HG02623 (cell line): ENCODE measurements at regions not wholly inside any gene's neighbourhood (a gene's known extent, or its start where the extent isn't known, plus 50 kb on each side); places are given as distances from the start of the nearest gene placed in this dataset.

Source experiments
- ATAC-seq: cut with Tn5 transposase; IDR thresholded peaks from one replicate; pipeline ENCODE4 v1.9.1; 2021; ENCODE audit warnings: moderate library complexity; ENCODE audit not compliant: unreplicated experiment

GRCh38 chr3:76942101-76942500 is 97.8 kb upstream of the ROBO2 start:
- no peak for ATAC-seq

GRCh38 chr3:76943058-76943457 is 96.8 kb upstream of the ROBO2 start:
- no peak for ATAC-seq

- no peak for ATAC-seq
These were observed 96.2 kb upstream of the ROBO2 start for GRCh38 chr3:76943671-76944070.

DNA sequence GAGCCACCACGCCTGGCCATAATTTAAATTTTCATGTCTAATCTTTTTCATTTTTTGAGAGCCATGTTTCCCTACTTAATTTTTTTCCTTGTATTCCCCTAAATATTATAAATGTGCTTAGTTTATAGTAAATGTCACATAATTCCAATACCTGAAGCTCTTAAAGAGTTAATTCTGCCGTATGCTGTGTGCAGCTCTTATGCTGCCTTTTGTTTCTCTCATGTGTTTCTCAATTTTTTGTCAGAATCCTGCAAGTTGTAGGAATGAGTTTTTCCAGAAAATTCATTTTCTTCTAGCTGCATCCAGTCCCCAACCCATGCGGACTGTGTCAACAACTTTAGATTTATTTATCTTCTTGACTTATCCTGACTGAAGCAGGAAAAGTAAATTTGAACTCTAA is 90.9 kb upstream of the ROBO2 start:
- ATAC-seq: no peak

GRCh38 chr3:76949462-76949861 is 90.4 kb upstream of the ROBO2 start:
- ATAC-seq: no peak

DNA sequence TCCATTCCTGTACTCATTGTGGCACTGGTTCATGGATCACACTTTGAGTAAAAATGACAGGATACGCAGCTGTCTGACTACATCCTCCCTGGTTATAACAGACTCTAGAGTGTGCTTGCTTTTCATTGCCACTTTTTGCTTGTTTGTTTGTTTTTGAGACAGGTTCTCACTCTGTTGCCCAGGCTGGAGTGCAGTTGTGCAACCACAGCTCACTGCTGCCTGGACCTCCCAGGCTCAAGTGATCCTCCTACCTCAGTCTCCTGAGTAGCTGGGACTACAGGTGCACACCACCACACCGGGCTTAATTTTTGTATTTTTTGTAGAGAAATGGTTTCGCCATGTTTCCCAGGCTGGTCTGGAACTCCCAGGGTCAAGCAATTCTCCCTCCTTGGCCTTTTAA is 89.3 kb upstream of the ROBO2 start:
- ATAC-seq: no peak

DNA sequence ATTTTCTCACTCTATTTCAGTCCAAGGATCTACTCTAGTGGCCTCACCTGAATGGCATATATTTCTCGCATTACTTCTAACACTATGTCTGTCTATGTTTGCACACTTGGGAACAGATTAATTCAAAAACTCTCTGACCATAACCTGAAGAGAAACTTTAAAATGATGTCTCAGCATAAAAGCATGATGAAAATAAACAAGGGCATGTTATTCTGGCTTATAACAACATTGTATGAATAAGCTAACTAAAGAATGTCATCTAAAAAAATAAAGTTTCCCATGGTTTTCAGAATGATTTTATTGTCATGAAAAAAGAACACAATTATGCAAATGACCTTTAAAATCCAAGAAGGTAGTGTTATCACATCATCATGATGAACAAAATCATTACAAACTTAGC is 85.5 kb upstream of the ROBO2 start:
- ATAC-seq: no peak

GRCh38 chr3:76958274-76958673 is 81.6 kb upstream of the ROBO2 start:
- no peak for ATAC-seq

- no peak for ATAC-seq
These were observed 81.0 kb upstream of the ROBO2 start for GRCh38 chr3:76958861-76959260.

- no peak for ATAC-seq
These were observed 78.6 kb upstream of the ROBO2 start for GRCh38 chr3:76961284-76961683.

GRCh38 chr3:76965122-76965725 is 74.7 kb upstream of the ROBO2 start:
- ATAC-seq: no peak

- ATAC-seq: no peak
These were observed 70.4 kb upstream of the ROBO2 start for GRCh38 chr3:76969471-76969870.

- no peak for ATAC-seq
These were observed 69.8 kb upstream of the ROBO2 start for GRCh38 chr3:76969996-76970615.

DNA sequence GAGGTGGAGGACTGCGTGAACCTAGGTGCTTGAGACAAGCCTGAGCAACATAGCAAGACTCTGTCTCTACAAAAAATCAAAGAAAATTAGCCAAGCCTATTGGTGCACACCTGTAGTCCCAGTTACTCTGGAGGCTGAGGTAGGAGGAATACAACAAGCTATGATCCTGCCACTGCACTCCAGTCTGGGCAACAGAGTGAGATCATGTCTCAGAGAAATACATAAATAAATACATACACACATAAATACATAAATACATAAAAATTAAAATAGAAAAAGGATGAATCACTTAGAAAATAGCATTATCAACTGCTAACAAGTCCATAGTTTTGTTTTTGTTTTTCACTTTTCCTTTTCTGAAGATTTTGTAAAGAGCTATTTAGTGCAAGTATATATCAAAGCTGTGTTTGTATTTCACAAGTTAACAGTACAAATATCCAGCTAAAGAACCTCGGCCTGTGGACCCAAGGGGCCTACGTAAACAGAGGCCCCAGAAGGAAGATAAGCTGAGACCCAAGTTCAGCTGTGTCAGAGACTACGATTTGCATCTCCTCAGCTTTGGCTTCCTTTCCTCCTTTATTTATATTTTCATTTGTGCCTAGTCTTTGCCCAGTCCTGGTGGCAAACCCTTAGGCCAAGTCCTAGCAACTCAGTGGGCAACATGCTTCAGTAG is 67.1 kb upstream of the ROBO2 start:
- no peak for ATAC-seq

DNA sequence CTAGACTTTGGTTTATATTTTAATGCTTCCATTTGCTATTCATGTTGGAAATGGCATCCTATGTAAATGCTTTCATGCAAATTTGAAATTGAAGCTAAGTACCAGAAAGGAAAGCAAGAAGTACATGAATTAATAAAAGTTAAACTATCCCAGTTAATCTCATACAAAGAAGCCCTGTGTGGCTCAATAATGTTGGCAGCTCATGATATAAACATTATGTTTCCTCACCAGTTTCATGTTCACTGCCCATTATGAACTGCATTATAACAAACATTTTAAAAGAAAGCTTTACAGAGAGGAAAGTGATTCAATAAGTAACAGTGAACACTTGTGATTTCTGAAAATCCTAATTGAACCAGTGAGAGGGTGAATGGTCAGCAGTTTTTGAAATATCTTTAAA is 62.9 kb upstream of the ROBO2 start:
- ATAC-seq: no peak

GRCh38 chr3:76985645-76986044 is 54.3 kb upstream of the ROBO2 start:
- no peak for ATAC-seq

DNA sequence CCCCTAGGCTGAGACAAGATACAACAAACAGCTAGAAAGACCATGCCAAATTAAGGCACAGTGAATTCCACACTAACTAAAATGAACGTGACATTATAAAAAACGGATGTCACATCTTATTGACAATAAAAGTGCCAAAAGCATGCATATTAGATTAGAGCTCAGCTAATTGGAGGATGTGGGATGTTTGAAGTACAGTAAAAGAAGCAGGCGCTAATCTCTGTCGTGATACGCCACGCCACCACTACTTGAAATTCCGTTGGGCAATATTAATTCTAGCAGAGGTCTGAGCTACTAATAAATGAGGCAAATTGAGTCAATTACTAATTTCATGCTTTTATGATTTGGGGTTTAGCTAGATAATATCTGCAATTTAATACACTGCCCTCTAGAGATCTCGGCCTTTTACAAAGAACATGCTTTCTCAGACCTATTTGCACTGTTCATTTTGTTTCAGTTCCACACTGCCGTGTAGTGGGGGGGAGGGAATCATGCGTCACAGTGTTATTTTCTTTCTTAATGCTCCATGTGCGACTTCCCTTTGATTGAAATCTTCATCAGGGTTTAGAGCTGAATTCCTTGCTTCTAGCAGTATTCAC is 52.9 kb upstream of the ROBO2 start:
- no peak for ATAC-seq
